HTR-8/SVneo (cell line): ENCODE measurements at regions not wholly inside any gene's neighbourhood (a gene's known extent, or its start where the extent isn't known, plus 50 kb on each side); places are given as distances from the start of the nearest gene placed in this dataset.
"Not testable (repeated sequence)": the region's sequence is repeated elsewhere in the genome, so short reads cannot be mapped to it uniquely, and the experiment has no call there.

Experiments used
- DNase-seq: peaks from one replicate; pipeline ENCODE4 v3.0.0; 2011; ENCODE audit warnings: low spot score, mixed read lengths; ENCODE audit not compliant: insufficient read length
- FAIRE-seq: peaks from 2 replicates; lab custom pipeline; 2011; peaks lifted over from hg19 to GRCh38; lab: Jason Lieb, UNC

DNA sequence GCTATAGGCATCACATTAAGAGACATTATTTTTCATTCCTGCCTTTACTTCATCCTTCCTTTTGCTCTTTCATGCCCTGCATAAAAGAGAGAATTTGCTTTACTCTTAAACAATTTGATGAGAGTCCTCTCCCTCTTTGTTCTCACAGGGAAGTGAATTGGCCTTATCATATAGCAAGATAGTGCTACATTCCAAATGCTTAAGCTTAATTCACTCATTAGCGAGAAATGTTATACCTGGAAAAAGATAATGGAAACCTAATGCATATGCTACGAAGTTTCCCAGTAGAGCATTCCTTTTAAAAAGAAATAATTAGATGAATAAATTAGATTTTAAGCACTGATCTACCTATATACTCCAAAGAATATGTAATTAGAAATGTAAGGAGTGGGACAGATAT lies 798.8 kb downstream of the C12orf50 start:
- FAIRE-seq, result no peak
- DNase-seq, result no peak

DNA sequence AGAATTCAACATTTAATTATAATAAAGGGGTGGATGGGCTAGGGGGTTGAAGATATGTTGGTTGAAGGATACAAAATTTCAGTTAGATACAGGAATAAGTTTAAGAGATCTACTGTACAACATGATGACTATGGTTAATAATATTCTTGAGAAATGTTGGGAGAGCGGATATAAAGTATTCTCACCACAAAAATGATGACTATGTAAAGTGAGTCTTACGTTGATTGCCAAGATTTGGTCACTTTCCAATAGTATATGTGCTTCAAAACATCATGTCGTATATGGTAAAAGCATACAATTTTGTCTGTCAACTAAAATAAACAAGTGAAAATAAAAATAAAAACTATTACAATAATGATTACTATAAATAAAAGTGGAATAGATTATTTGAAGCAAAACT lies 802.0 kb downstream of the C12orf50 start:
- DNase-seq (no peak), FAIRE-seq (no peak)

DNA sequence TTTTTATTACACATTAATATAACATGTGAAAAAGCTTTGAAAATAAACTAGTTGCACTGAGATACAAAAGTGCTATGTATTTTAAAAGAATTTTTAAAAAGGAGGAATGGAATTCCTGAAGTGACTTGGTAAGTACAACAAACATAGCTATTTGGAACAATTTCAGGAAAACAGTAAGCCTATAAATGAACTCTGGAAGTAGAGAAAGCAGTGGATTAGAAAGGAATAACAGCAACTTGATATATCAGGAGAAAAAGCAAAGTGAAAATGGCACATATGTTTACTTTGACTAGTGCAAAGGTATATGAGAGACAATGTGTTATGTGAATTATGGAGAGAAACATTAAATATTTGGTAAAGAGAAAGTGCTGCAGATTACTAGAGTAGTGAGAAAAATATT lies 811.7 kb downstream of the C12orf50 start:
- FAIRE-seq (no peak), DNase-seq (no peak)

DNA sequence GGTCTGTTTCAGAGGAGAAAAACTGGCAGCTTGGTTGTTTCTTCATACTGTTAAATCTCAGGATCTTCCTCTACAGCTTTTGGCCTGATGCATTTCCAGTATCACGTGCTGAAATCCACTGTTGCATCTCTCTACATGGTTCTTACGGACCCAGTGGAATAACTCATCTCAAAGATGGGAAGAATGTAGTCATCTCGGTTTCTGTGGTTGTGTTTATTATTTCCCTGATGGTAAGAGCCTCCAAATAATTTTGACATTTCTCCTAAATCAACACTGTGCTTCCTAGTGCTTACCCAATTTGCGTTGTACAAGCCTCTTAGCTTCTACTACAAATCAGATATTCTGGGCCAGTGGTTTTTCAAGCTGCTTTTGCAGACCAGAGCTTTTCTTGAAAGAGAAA lies 812.8 kb downstream of the C12orf50 start:
- DNase-seq (no peak), FAIRE-seq (no peak)

DNA sequence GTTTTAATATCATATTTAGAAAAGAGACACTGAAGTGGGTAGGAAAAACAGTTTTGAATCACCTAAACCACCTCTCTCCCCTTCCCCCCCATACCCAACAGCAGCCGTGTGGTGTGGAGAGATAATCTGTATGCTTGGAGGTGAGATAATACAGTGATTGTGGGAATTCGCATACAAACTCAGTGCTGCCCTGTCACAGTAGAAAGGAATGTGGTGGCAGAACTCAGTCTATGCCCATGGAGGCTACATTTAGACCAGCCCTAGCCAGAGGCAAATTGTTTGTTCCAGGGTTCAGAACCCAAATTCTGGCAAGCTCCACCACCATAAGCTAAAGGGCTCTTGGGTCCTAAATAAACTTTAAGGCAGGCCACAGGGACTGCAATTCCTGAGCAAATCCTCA lies 827.0 kb downstream of the C12orf50 start:
- DNase-seq (no peak), FAIRE-seq (no peak)

DNA sequence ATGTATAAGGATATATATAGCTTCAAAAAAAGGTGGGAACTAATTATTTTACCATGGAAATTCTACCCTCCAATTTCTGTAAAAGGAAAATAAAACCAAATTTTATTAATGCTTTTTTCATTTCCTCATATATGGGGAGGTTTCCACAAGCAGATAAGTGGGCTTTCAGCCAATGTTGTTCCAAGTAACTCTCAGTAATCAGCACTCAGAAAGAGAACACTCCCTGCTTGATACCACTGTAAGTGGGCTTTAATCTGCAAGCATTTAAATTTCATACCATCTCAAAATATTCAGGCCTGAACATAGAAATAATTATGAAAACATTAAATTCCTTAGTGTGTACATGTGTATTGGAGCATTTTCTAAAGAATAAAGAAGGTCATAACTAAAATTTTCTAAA lies 827.6 kb downstream of the C12orf50 start:
- FAIRE-seq (no peak), DNase-seq (no peak)

DNA sequence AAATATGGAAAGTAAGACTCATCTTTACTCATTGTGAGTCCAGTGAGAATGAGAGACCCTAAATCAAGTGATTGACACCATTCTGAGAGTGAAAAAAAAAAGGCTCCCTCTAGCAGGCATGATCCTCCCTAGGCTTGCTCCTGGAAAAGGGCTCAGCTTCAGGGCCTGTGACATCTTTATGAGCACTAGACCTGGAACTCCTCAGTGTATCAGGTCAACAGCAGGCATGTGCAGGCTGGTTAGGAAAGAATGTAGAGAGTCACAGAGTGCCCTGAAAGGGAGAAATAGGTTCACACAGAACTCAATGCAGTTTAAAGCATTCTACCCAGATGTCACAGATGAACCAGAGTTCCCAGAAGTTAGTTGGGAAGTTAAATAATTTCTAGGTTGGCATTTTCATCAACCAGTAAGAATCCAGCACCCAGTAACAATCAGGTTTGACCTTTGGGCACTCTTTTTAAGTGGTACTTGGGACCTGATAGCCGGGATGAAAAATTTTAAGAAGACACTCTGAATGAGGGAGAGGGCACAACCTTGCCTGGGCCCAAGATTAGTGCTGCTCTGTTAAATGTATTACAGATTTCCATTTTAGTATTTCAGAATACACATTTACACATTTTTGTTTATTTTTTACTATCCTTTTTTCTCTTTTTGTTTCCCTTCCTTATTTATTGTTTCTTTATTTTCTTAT lies 828.8 kb downstream of the C12orf50 start:
- FAIRE-seq (no peak), DNase-seq (no peak)

DNA sequence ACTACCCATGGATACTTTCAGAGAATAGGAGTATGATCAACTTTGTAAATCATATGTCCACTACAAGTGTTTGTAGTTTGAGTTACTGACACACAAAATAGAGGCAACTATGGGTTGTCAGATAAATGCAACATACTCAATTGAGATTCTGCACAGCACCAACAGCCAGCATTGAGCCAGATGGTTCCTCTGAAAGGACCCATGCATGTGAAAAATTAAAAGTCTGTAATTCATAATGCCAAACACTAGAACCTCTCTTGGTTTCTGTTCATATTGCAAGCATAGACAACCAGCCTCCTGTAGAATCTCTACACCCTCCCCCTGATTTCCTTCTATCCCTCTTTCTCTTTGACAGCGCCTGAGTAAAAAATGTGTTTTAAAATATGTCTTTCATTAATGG lies 831.0 kb downstream of the C12orf50 start:
- no peak for DNase-seq
- FAIRE-seq, result no peak

DNA sequence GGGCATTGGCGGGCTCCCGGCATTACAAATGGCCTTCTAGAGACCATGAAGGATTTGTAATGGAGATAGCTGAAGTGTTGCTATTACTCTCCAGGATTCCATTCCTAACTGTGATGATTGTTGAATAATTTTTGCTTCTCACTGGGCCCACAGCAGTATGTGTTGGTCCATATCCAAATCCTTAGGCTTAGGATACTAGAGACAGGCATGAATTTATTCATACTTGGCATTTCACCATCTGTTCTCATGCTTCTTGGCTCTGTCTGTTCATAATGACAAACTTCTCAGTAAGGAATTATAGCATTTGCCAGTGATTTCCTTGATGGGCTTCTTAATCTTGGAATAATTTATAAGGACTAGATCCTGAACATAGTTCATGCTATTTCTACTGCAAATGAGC lies 832.9 kb downstream of the C12orf50 start:
- DNase-seq (no peak), FAIRE-seq (no peak)

DNA sequence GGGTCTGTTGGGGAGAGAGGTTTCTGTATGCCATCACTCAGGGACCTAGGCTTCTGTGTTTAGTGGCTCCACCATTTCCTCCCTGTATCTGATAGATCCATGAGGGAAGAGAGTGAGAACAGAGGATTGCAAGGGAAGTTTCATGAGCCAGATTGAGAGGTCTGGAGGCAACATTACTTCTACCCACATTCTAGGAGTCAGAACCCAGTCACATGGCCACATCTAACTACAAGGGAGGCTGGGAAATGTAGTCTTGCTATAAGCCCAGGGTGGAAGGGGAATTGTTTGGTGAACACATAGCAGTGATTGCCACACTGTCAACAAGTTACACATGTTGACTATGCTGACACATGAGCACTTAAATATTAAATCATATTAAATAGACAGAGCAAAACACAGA lies 834.8 kb downstream of the C12orf50 start:
- DNase-seq, result not testable (repeated sequence)
- FAIRE-seq, result peak; percentile 67

DNA sequence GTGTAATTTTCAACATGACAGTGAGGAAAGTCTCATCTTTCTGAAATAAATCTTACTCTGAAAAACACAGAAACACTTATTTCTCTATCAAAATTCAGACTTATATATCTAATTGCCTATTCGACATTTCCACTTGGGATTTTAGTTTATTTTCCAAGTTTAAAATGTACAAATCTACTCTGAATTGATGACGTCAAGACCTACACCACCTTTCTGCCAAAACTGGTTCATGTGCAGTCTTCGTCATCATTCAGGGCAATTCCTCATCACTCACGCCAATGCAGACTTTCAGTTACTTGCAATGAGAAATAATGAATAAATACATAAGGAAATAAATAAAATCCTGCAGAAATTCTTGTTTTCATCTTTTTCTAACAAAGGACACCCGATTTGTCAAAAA lies 843.8 kb downstream of the C12orf50 start:
- DNase-seq, result no peak
- FAIRE-seq, result no peak

DNA sequence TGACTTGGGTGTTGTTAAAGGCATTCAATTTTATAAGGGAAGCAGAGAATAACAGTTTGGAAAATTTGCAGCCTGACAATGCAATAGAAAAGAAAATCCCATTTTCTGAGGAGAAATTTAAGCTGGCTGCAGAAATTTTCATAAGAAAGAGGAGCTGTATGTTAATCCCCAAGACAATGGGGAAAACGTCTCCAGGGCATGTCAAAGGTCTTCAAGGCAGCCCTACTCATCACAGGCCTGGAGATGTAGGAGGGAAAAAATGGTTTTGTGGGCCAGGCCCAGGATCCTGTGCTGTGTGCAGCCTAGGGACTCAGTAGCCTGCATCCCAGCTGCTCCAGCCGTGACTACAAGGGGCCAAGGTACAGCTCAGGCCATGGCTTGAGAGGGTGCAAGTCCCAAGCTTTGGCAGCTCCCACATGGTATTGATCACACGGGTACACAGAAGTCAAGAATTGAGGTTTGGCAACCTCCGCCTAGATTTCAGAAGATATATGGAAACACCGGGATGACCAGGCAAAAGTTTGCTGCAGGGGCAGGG lies 846.4 kb downstream of the C12orf50 start:
- DNase-seq (no peak), FAIRE-seq (no peak)

DNA sequence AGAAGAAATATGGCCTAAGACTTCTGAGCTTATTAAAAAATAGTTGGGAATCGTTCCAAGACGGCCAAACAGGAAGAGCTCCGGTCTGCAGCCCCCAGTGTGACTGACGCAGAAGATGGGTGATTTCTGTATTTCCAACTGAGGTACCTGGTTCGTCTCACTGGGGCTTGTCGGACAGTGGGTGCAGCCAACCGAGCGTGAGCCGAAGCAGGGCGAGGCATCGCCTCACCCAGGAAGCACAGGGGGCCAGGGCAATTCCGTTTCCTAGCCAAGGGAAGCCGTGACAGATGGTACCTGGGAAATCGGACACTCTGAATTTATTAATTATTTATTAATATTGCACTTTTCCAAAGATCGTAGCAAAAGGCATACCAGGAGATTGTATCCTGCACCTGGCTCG lies 857.8 kb downstream of the C12orf50 start:
- FAIRE-seq, result no peak

DNA sequence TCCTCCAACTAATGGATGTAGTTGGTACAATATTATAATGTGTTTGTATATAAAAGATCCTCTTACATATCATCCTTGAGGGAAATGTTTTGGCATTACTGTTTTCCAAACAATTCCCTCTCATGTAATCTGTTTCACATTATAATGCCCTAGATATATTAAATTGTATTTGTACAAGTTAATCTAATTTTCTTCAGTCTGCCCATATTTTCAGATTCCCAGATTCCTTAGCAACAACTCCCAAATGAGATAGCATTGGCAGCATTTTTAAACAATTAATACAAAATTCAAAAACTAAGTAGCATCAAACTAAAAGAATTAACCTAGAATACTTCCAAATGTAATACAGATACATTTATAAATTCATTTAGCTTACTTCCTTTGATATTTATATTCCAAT lies 860.2 kb downstream of the C12orf50 start:
- FAIRE-seq (no peak), DNase-seq (no peak)

More for the DNA sequence above, 857.8 kb downstream of the C12orf50 start:
- DNase-seq, result no peak

DNA sequence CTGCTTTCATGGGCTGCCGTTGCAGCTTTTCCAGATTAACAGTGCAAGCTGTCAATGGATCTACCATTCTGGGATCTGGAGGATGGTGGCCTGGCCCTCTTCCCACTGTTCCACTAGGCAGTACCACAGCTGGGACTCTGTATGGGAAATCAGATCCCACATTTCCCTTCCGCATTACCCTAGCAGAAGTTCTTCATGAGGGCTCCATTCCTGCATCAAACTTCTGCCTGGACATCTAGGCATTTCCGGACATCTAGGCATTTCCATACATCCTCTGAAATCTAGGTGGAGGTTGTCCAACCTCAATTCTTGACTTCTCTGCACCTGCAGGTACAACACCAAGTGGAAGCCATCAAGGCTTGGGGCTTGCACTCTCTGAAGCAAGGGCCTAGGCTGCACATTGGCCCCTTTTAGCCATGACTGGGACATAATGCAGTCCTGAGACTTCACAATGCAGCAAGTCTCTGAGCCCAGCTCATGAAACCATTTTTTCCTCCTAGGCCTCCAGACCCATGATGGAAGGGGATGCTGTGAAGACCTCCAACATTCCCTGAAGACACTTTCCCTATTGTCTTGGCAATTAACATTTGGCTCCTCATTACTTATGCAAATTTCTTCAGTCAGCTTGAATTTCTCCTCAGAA lies 863.3 kb downstream of the C12orf50 start:
- DNase-seq (no peak), FAIRE-seq (no peak)

DNA sequence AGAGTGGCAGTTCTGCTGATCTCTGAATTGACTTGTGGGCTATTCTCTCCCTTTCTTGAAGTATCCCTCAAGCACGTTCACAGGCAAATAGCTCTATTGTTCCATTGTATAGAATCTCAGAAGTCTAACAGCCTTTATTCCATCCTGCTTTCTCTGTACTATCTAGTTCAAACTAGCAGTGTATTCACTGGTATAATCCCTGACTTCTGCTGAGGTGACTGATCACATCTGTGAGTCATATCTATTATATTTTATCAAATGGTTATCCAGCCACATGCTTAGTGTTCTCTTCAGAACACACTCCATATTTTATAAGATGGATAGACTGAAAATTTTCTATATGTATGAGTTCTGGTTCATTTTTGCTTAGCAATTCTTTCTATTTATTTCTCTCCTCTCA lies 866.1 kb downstream of the C12orf50 start:
- FAIRE-seq (no peak), DNase-seq (no peak)

DNA sequence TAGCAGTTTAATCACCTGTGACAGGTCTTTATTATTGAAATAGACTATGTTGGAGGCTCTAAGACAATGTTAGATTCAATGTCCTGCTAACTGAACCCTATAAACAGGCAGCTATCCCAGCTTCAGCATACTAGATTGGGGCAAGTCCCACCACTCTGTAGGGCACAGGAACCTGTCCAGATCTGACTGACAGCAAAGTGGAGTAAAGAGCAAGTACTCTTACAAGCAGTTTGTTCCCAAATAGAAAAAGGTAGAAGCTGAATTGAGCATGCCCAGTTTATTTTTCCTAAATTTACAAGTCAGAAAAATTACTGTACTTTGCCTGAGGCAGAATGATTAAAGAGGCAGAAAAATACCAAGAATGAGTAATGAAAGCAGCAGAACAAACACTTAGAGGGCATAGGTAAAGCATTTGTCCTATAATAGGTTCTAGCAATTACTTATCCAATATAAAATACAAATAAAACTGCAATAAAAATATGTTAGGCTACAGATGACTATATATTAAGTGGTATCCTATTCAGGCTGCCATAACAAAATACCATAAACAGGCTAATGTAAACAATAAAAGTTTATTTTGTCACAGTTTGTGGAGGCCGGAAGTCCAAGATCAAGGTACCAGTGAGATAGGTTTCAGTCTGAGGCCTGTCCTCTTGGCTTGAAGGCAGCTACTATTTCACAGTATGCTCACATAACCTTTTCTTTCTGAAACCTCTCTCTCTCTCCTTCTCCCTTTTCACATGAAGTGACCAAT lies 868.2 kb downstream of the C12orf50 start:
- DNase-seq (no peak), FAIRE-seq (no peak)

DNA sequence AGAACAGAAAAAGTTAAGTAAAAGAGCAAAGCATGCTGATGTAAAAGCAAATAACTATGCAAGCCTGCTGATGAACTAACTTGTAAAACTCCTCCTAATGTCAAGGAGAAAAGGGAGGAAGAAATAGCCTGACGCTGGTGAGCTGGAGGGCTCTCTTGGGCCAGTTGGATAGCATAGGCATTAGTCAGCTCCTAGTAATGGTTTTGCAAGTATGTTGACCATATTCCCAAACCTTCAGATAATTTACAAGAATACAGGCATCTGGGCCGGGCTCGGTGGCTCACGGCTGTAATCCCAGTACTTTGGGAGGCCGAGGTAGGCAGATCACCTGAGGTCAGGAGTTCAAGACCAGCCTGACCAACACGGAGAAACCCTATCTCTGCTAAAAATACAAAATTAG lies 871.4 kb downstream of the C12orf50 start:
- FAIRE-seq, result no peak
- DNase-seq, result peak; percentile 45

DNA sequence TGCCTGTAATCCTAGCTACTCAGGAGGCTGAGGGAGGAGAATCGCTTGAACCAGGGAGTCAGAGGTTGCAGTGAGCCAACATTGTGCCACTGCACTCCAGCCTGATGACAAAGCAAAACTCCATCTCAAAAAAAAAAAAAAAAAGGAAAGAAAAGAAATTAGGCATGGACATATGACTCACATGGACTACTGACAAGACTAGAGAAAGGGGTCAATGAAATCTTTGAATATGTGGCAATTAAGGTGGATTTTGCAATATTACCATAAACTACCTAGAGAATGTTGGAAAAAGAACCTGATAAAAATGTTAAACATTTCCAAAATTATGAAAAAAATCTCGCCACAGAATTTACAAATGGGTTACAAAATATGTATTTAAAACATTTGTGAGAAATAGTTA lies 873.6 kb downstream of the C12orf50 start:
- DNase-seq, result no peak
- no peak for FAIRE-seq

DNA sequence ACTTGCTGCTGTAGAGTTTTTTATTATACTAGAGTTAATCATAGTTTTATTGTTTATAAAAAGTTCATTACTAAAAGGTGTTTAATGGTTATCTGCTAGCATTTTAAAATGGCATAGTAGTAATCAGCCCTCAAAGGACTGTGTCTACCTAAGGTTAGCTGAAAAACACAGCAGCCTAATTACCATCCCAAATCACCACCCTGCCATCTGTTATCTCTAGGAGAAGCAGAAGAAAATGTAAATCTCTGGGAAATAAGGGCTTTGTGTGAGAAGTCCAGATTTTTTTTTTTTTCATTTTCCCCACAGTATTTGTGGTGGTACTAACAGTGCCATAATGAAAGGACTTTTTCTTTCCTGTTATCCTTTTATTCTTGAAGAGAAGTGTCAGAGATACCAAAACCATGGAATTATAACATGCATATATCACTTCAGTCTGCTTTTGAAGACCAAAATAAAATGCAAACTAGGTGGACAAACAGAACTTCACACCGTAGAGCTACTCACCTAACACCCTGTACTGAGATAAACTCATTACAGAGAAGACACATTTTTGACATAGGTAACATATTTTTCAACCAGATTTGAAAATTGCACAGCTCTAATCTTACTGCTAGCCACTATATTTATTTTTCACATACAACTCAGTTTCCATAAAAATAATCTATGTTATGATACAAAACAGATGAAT lies 876.2 kb downstream of the C12orf50 start:
- DNase-seq, result no peak
- no peak for FAIRE-seq

DNA sequence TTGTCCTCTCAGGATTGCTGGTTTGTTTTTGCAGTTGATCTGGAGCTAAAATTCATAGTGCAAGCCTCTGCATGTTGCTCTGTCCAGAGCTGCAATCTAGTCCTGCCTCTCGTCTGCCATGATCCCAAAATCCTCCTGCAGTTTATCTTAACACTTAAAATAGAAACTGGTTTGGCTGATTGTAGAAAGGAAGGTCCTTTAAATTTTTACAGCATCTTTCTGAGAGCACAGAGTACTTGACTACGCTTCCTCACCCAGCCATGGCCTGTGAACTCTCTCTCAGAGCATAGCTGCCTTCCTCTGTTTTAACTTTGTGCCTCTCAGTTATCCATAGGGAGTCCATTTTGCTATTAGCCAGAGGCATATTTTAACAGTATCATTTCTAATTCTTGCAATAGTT lies 877.1 kb downstream of the C12orf50 start:
- no peak for FAIRE-seq
- DNase-seq, result no peak
